ENCODE measurements at regions not wholly inside any gene's neighbourhood (a gene's known extent, or its start where the extent isn't known, plus 50 kb on each side); places are given as distances from the start of the nearest gene placed in this dataset.

GRCh38 chr5:74007193-74007592 is 381.2 kb downstream of the ARHGEF28 start:
- no peak for DNase-seq

GRCh38 chr5:73999297-73999696 is 373.3 kb downstream of the ARHGEF28 start:
- DNase-seq = no peak

GRCh38 chr5:73998489-73998888 is 372.5 kb downstream of the ARHGEF28 start:
- no peak for DNase-seq

GRCh38 chr5:73997960-73998359 is 372.0 kb downstream of the ARHGEF28 start:
- DNase-seq = no peak

GRCh38 chr5:73996151-73996755 is 370.3 kb downstream of the ARHGEF28 start:
- no peak for DNase-seq

GRCh38 chr5:73994963-73995362 is 369.0 kb downstream of the ARHGEF28 start:
- no peak for DNase-seq
